IMR-90 (cell line): ENCODE measurements at regions not wholly inside any gene's neighbourhood (a gene's known extent, or its start where the extent isn't known, plus 50 kb on each side); places are given as distances from the start of the nearest gene placed in this dataset.

Source experiments
- ATAC-seq: fragments of 200-7000 bp; cut with Tn5 transposase; 2 replicates; pipeline ENCODE4 v1.9.1; 2020; ENCODE audit warnings: low read depth, mild to moderate bottlenecking, moderate library complexity
- BruUV-seq: library from RNA; stranded (reverse); fragments of 400-500 nt; replicated peaks from 2 replicates; lab custom pipeline; 2021; lab: Mats Ljungman, UMichigan
- CTCF ChIA-PET: fragments of 300-600 bp; formaldehyde crosslinking; extraction: SDS; loops from one replicate; lab custom pipeline; 2021; ENCODE audit warnings: antibody characterized with exemption; lab: Yijun Ruan, JAX
- POLR2A ChIA-PET: fragments of 300-600 bp; sonication (Branson Sonifier 250); formaldehyde crosslinking; loops from one replicate; lab custom pipeline; 2022; ENCODE audit warnings: antibody characterized with exemption; ENCODE audit not compliant: unreplicated experiment; lab: Charles Lee
- DNase-seq: peaks from one replicate; pipeline ENCODE4 v3.0.0; 2013
- H2AFZ ChIP-seq: replicated peaks from 2 replicates; pipeline ENCODE3; 2013; ENCODE audit warnings: low read length, mild to moderate bottlenecking; ENCODE audit not compliant: poor library complexity
- H2AK5ac ChIP-seq: 2 replicates; pipeline ENCODE4 v1.6.1; 2013; ENCODE audit warnings: low read depth, low read length, inconsistent platforms
- H2AK9ac ChIP-seq: replicated peaks from 2 replicates; pipeline ENCODE3; 2013; ENCODE audit warnings: mild to moderate bottlenecking, low read depth, low read length, moderate library complexity; ENCODE audit not compliant: poor library complexity
- H2BK120ac ChIP-seq: 2 replicates; pipeline ENCODE4 v1.6.1; 2013; ENCODE audit warnings: low read depth, low read length, inconsistent platforms
- H2BK15ac ChIP-seq: 3 replicates; pipeline ENCODE4 v1.6.1; 2013; ENCODE audit warnings: low read depth, low read length, inconsistent platforms
- H2BK20ac ChIP-seq: 2 replicates; pipeline ENCODE4 v1.6.1; 2013; ENCODE audit warnings: low read depth, mild to moderate bottlenecking, inconsistent platforms, low read length, moderate library complexity
- H2BK5ac ChIP-seq: 2 replicates; pipeline ENCODE4 v1.6.1; 2013; ENCODE audit warnings: mild to moderate bottlenecking, low read depth, low read length, inconsistent platforms; ENCODE audit not compliant: poor library complexity, severe bottlenecking
- H3K14ac ChIP-seq: replicated peaks from 2 replicates; pipeline ENCODE4 v1.6.1; 2013; ENCODE audit warnings: low read depth, low read length, inconsistent platforms
- H3K18ac ChIP-seq: 2 replicates; pipeline ENCODE4 v1.6.1; 2013; ENCODE audit warnings: low read depth, low read length, control low read depth
- H3K23ac ChIP-seq: 2 replicates; pipeline ENCODE4 v1.6.1; 2013; ENCODE audit warnings: low read depth, low read length, inconsistent platforms
- H3K27ac ChIP-seq: 2 replicates; pipeline ENCODE4 v1.5.1; 2013; ENCODE audit warnings: mild to moderate bottlenecking, control low read depth, low read length; ENCODE audit not compliant: insufficient read depth
- H3K27me3 ChIP-seq: 2 replicates; pipeline ENCODE4 v1.6.1; 2013; ENCODE audit warnings: low read length; ENCODE audit not compliant: control insufficient read depth, insufficient read depth
- H3K36me3 ChIP-seq: 2 replicates; pipeline ENCODE4 v1.6.1; 2013; ENCODE audit warnings: low read length, mixed read lengths; ENCODE audit not compliant: control insufficient read depth, insufficient read depth
- H3K4ac ChIP-seq: 2 replicates; pipeline ENCODE4 v1.6.1; 2013; ENCODE audit warnings: low read depth, low read length, inconsistent platforms
- H3K4me1 ChIP-seq: 2 replicates; pipeline ENCODE4 v1.6.1; 2013; ENCODE audit warnings: low read length, mixed read lengths; ENCODE audit not compliant: control insufficient read depth, insufficient read depth
- H3K4me2 ChIP-seq: 2 replicates; pipeline ENCODE4 v1.6.1; 2013; ENCODE audit warnings: low read depth, mild to moderate bottlenecking, control low read depth, low read length, moderate library complexity
- H3K4me3 ChIP-seq: 2 replicates; pipeline ENCODE4 v1.5.1; 2013; ENCODE audit warnings: low read depth, mild to moderate bottlenecking, control low read depth, low read length, moderate library complexity; ENCODE audit not compliant: insufficient read depth
- H3K56ac ChIP-seq: 2 replicates; pipeline ENCODE4 v1.6.1; 2013; ENCODE audit warnings: low read length, inconsistent platforms; ENCODE audit not compliant: insufficient read depth; ENCODE audit errors: extremely low read depth
- H3K79me1 ChIP-seq, 2 experiments: 2 replicates each; pipeline ENCODE4 v1.6.1; 2013; ENCODE audit warnings: low read length in 2 of 2, inconsistent platforms in 1 of 2, low read depth in 1 of 2
- H3K9ac ChIP-seq: 2 replicates; pipeline ENCODE4 v1.6.1; 2013; ENCODE audit warnings: low read depth, low read length, control low read depth
- H3K9me1 ChIP-seq: 2 replicates; pipeline ENCODE4 v1.6.1; 2013; ENCODE audit warnings: low read length, inconsistent platforms; ENCODE audit not compliant: insufficient read depth
- H3K9me3 ChIP-seq: 2 replicates; pipeline ENCODE4 v1.6.1; 2013; ENCODE audit warnings: low read length; ENCODE audit not compliant: control insufficient read depth, insufficient read depth
- H4K20me1 ChIP-seq: 2 replicates; pipeline ENCODE4 v1.6.1; 2013; ENCODE audit warnings: low read length, inconsistent platforms; ENCODE audit not compliant: insufficient read depth
- H4K5ac ChIP-seq: 2 replicates; pipeline ENCODE4 v1.6.1; 2013; ENCODE audit warnings: mild to moderate bottlenecking, low read depth, low read length, control low read depth
- H4K8ac ChIP-seq, 2 experiments: 2 replicates each; pipeline ENCODE4 v1.6.1; 2013; ENCODE audit warnings: low read depth in 2 of 2, low read length in 2 of 2, control low read depth in 1 of 2, inconsistent platforms in 1 of 2
- H4K91ac ChIP-seq: 2 replicates; pipeline ENCODE4 v1.6.1; 2013; ENCODE audit warnings: low read depth, low read length, inconsistent platforms; ENCODE audit not compliant: insufficient read depth
- BHLHE40 ChIP-seq: fragments of 150-350 bp; IDR thresholded peaks from 2 replicates; pipeline ENCODE4 v1.6.1; 2016; ENCODE audit warnings: mild to moderate bottlenecking, low read depth, low read length
- CEBPB ChIP-seq: IDR thresholded peaks from 2 replicates; pipeline ENCODE4 v1.6.1; 2012; ENCODE audit warnings: low read depth, low read length, improper control_type of control experiment
- CHD1 ChIP-seq: IDR thresholded peaks from 2 replicates; pipeline ENCODE4 v1.6.1; 2012; ENCODE audit warnings: low read depth, low read length, improper control_type of control experiment
- FOS ChIP-seq: fragments of 150-350 bp; IDR thresholded peaks from 2 replicates; pipeline ENCODE4 v1.6.1; 2016; ENCODE audit warnings: low read depth, low read length
- MAFK ChIP-seq: IDR thresholded peaks from 2 replicates; pipeline ENCODE4 v1.6.1; 2012; ENCODE audit warnings: low read depth, low read length, improper control_type of control experiment
- MAZ ChIP-seq: IDR thresholded peaks from 2 replicates; pipeline ENCODE4 v1.6.1; 2012; ENCODE audit warnings: low read depth, mild to moderate bottlenecking, low read length, improper control_type of control experiment, moderate library complexity, borderline replicate concordance
- MXI1 ChIP-seq: IDR thresholded peaks from 2 replicates; pipeline ENCODE4 v1.6.1; 2012; ENCODE audit warnings: low read depth, mild to moderate bottlenecking, low read length, moderate library complexity, borderline replicate concordance
- NFE2L2 ChIP-seq: fragments of 150-350 bp; IDR thresholded peaks from 2 replicates; pipeline ENCODE4 v1.6.1; 2016; ENCODE audit warnings: low read depth, mild to moderate bottlenecking, low read length
- POLR2A ChIP-seq: IDR thresholded peaks from 2 replicates; pipeline ENCODE4 v1.6.1; 2012; ENCODE audit warnings: mild to moderate bottlenecking, low read depth, low read length
- RAD21 ChIP-seq: IDR thresholded peaks from 2 replicates; pipeline ENCODE4 v1.6.1; 2012; ENCODE audit warnings: low read length, improper control_type of control experiment
- RCOR1 ChIP-seq: IDR thresholded peaks from 2 replicates; pipeline ENCODE4 v1.6.1; 2012; ENCODE audit warnings: mild to moderate bottlenecking, low read length, improper control_type of control experiment; ENCODE audit not compliant: insufficient replicate concordance
- RFX5 ChIP-seq: IDR thresholded peaks from 2 replicates; pipeline ENCODE4 v1.8.0; 2012; ENCODE audit warnings: low read depth, mild to moderate bottlenecking, low read length, moderate library complexity
- SMC3 ChIP-seq: fragments of 150-350 bp; IDR thresholded peaks from 2 replicates; pipeline ENCODE4 v1.6.1; 2016; ENCODE audit warnings: low read depth, mild to moderate bottlenecking, antibody characterized with exemption, low read length, moderate library complexity
- WGBS, 2 experiments: methylation state at CpG; one replicate each; pipeline versions ENCODE4 v1.1.5 to v1.1.7; 2013; ENCODE audit warnings: missing lambda C conversion rate in 2 of 2; ENCODE audit not compliant: insufficient read length in 1 of 2; ENCODE audit errors: extremely low coverage in 2 of 2; 5-methylcytosine and 5-hydroxymethylcytosine counted together
- dilution Hi-C: fragments of 300-500 bp; cut with HindIII; formaldehyde crosslinking; loops from one replicate; pipeline ENCODE4 v1.14.3; 2018; ENCODE audit warnings: low sequenced_read_pairs; ENCODE audit not compliant: unreplicated experiment
- in situ Hi-C: fragments of 300-500 bp; cut with MboI; formaldehyde crosslinking; loops from 3 replicates; pipeline ENCODE4 v1.14.3; 2019; ENCODE audit warnings: low sequenced_read_pairs, inconsistent platforms, mixed read lengths
- intact Hi-C: fragments of 100-400 bp; cut with micrococcal nuclease; formaldehyde crosslinking; loops from 2 replicates; pipeline ENCODE4 v1.10.0; 2022
- TF ChIP-seq, protein P1 (sequence below): fragments of 150-350 bp; IDR thresholded peaks from 2 replicates; pipeline ENCODE4 v1.6.1; 2016; ENCODE audit warnings: low read depth, mild to moderate bottlenecking, low read length, moderate library complexity, borderline replicate concordance
- TF ChIP-seq, protein P2 (sequence below): fragments of 150-350 bp; IDR thresholded peaks from 2 replicates; pipeline ENCODE4 v1.6.1; 2017; ENCODE audit warnings: mild to moderate bottlenecking, antibody characterized with exemption, low read length, low read depth

DNA sequence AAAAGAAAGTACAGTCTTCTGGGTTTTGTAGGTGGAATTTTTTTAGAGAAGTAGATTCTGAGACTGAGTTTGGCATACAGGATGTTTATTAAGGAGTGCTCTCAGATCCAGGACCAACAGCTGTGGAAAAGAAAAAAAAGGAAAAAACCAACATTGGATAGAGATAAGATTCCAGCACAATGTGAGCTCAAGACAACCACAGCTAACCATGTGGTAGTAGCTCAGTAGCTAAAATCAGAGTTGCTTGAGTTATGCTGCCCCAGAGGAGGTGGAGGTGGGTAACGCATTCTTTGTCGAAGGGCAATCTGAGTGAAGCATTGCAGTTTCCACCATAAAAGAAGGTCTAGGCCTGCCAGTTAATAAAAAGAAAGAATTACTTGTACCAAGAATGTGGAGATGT is 904.3 kb downstream of the NSUN3 start:
- ChIA-PET CTCF (no interaction called here), POLR2A (no interaction called here)
- no peak overlapping the region for H2BK5ac ChIP-seq
- no peak overlapping the region for H2BK120ac ChIP-seq
- DNase-seq = no peak
- H3K23ac ChIP-seq = no peak overlapping the region
- H3K14ac ChIP-seq = no peak overlapping the region
- no peaks in the 10 kb centered on the region for H3K4me1 ChIP-seq
- no TSS peak for BruUV-seq
- H2BK20ac ChIP-seq = no peak overlapping the region
- no CpG with 5 or more reads among the region's 2 CpGs for WGBS, 2 experiments
- ATAC-seq = no peak
- no peak overlapping the region for H2AFZ ChIP-seq
- no peaks in the 10 kb centered on the region for H3K9me1 ChIP-seq
- H4K20me1 ChIP-seq = no peaks in the 10 kb centered on the region
- H3K27ac ChIP-seq = no peak overlapping the region
- no peaks in the 10 kb centered on the region for H3K36me3 ChIP-seq
- H3K4me2 ChIP-seq = no peak overlapping the region
- H4K8ac ChIP-seq = no peak overlapping the region
- no peak overlapping the region for H3K56ac ChIP-seq
- in situ Hi-C loops (no loop called here), intact Hi-C loops (no loop called here), dilution Hi-C loops (no loop called here)
- 0 out of 2 replicates have a peak, but pooled peaks cover 4% of the 10 kb centered on the region for H3K9me3 ChIP-seq
- no peak overlapping the region for H3K9ac ChIP-seq
- H2BK15ac ChIP-seq = no peak overlapping the region
- H4K5ac ChIP-seq = no peak overlapping the region
- H3K18ac ChIP-seq = no peak overlapping the region
- H4K91ac ChIP-seq = no peak overlapping the region
- no peak overlapping the region for H2AK9ac ChIP-seq
- H3K4ac ChIP-seq = no peak overlapping the region
- no peak for TF ChIP-seq RCOR1
- TF ChIP-seq CHD1 = no peak
- TF ChIP-seq MXI1 = no peak
- TF ChIP-seq CEBPB = no peak
- TF ChIP-seq BHLHE40 = no peak
- no peak for TF ChIP-seq MAFK
- TF ChIP-seq RAD21 = no peak
- TF ChIP-seq, protein P1, sequence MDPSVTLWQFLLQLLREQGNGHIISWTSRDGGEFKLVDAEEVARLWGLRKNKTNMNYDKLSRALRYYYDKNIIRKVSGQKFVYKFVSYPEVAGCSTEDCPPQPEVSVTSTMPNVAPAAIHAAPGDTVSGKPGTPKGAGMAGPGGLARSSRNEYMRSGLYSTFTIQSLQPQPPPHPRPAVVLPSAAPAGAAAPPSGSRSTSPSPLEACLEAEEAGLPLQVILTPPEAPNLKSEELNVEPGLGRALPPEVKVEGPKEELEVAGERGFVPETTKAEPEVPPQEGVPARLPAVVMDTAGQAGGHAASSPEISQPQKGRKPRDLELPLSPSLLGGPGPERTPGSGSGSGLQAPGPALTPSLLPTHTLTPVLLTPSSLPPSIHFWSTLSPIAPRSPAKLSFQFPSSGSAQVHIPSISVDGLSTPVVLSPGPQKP = no peak
- no peak for TF ChIP-seq NFE2L2
- TF ChIP-seq, protein P2, sequence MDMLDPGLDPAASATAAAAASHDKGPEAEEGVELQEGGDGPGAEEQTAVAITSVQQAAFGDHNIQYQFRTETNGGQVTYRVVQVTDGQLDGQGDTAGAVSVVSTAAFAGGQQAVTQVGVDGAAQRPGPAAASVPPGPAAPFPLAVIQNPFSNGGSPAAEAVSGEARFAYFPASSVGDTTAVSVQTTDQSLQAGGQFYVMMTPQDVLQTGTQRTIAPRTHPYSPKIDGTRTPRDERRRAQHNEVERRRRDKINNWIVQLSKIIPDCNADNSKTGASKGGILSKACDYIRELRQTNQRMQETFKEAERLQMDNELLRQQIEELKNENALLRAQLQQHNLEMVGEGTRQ = no peak
- TF ChIP-seq RFX5 = no peak
- no peak for TF ChIP-seq MAZ
- no peak for TF ChIP-seq POLR2A
- TF ChIP-seq SMC3 = no peak
- no peak for TF ChIP-seq FOS
- H3K79me1 ChIP-seq = no peaks in the 10 kb centered on the region
- H2AK5ac ChIP-seq = no peak overlapping the region
- H3K4me3 ChIP-seq = no peak overlapping the region
- H3K27me3 ChIP-seq = no peaks in the 10 kb centered on the region
